ENCODE measurements at regions not wholly inside any gene's neighbourhood (a gene's known extent, or its start where the extent isn't known, plus 50 kb on each side); places are given as distances from the start of the nearest gene placed in this dataset.

- no peak for TF ChIP-seq CTCF (IDR thresholded peaks at IDR 0.05)
- no peak for TF ChIP-seq POLR2AphosphoS5 (IDR thresholded peaks at IDR 0.05; ENCODE audit: insufficient read depth in 1 of 2, low read depth in 1 of 2)
- no peak for TF ChIP-seq POLR2A (IDR thresholded peaks at IDR 0.05)
Observed at GRCh38 chr10:3578682-3579081, 206.3 kb downstream of the KLF6 start.

Data from vagina (tissue), 2 donors.